Type B pancreatic cell (in vitro differentiated cells): ENCODE measurements at regions not wholly inside any gene's neighbourhood (a gene's known extent, or its start where the extent isn't known, plus 50 kb on each side); places are given as distances from the start of the nearest gene placed in this dataset.

Source experiments
- DNase-seq: peaks from one replicate; pipeline ENCODE4 v3.0.0; 2021; ENCODE audit warnings: mixed read lengths; ENCODE audit not compliant: unreplicated experiment; ENCODE audit errors: extremely low spot score
- H3K27ac Mint-ChIP-seq: 2 replicates; pipeline ENCODE4 v1.8.0; 2021; ENCODE audit warnings: mild to moderate bottlenecking, mixed read lengths
- H3K27me3 Mint-ChIP-seq: 2 replicates; pipeline ENCODE4 v1.8.0; 2021; ENCODE audit warnings: mixed read lengths
- H3K36me3 Mint-ChIP-seq: 2 replicates; pipeline ENCODE4 v1.8.0; 2021; ENCODE audit warnings: mixed read lengths
- H3K4me1 Mint-ChIP-seq: one replicate; pipeline ENCODE4 v1.8.0; 2021; ENCODE audit warnings: mixed read lengths; ENCODE audit not compliant: unreplicated experiment
- H3K4me3 Mint-ChIP-seq: 2 replicates; pipeline ENCODE4 v1.8.0; 2021; ENCODE audit warnings: mild to moderate bottlenecking, mixed read lengths
- H3K9me3 Mint-ChIP-seq: 2 replicates; pipeline ENCODE4 v1.8.0; 2021; ENCODE audit warnings: mixed read lengths
- TF ChIP-seq, protein P1 (sequence below): fragments of 200-600 bp; sonication (generic); conservative IDR thresholded peaks from 2 replicates; pipeline ENCODE4 v1.5.0; 2021; ENCODE audit warnings: antibody characterized with exemption, mild to moderate bottlenecking

DNA sequence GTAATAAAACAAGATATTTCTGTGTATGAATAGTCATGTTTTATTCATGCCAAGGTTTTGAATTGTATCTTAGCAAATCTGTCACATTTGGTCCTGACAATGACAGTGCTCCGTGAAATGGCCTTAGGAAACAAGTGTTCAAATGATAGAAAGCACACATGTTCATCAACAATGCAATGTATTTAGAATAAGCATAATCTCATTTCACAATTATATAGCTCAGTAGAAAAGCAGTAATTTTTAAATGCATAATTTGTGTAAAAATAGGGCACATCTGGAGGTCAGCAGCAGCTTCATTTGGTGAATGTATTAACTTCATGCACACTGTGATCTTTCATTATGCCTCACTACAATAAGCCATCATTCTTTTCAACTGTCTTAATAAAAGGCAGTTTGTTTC, 380.4 kb downstream of the GPM6A start:
- no peaks in the 10 kb centered on the region for H3K9me3 Mint-ChIP-seq
- no peaks in the 10 kb centered on the region for H3K4me1 Mint-ChIP-seq
- H3K4me3 Mint-ChIP-seq = no peak overlapping the region
- H3K27me3 Mint-ChIP-seq = no peaks in the 10 kb centered on the region
- no peak for DNase-seq
- peaks cover 3% of the 10 kb centered on the region for H3K36me3 Mint-ChIP-seq
- TF ChIP-seq, protein P1, sequence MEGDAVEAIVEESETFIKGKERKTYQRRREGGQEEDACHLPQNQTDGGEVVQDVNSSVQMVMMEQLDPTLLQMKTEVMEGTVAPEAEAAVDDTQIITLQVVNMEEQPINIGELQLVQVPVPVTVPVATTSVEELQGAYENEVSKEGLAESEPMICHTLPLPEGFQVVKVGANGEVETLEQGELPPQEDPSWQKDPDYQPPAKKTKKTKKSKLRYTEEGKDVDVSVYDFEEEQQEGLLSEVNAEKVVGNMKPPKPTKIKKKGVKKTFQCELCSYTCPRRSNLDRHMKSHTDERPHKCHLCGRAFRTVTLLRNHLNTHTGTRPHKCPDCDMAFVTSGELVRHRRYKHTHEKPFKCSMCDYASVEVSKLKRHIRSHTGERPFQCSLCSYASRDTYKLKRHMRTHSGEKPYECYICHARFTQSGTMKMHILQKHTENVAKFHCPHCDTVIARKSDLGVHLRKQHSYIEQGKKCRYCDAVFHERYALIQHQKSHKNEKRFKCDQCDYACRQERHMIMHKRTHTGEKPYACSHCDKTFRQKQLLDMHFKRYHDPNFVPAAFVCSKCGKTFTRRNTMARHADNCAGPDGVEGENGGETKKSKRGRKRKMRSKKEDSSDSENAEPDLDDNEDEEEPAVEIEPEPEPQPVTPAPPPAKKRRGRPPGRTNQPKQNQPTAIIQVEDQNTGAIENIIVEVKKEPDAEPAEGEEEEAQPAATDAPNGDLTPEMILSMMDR = no peak
- H3K27ac Mint-ChIP-seq = no peak overlapping the region

DNA sequence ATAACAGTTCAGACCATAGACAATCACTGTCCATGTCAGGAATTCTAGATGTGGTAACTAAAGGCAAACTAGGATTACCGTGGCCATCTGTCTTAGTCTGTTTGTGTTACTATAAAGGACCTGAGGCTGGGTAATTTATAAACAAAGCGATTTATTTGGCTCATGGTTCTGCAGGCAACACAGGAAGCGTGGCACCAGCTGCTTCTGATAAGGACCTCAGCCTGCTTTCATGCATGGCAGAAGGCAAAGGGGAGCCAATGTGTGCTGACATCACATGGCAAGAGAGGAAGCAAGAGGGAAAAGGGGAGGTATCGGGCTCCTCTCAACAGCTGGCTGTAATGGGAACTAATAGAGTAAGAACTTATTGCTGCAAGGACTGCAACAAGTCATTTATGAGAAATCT, 376.7 kb downstream of the GPM6A start:
- H3K36me3 Mint-ChIP-seq = no peaks in the 10 kb centered on the region
- no peak for DNase-seq
- no peaks in the 10 kb centered on the region for H3K4me1 Mint-ChIP-seq
- H3K9me3 Mint-ChIP-seq = no peaks in the 10 kb centered on the region
- H3K4me3 Mint-ChIP-seq = no peak overlapping the region
- TF ChIP-seq, protein P1 = no peak
- no peaks in the 10 kb centered on the region for H3K27me3 Mint-ChIP-seq
- H3K27ac Mint-ChIP-seq = no peak overlapping the region

DNA sequence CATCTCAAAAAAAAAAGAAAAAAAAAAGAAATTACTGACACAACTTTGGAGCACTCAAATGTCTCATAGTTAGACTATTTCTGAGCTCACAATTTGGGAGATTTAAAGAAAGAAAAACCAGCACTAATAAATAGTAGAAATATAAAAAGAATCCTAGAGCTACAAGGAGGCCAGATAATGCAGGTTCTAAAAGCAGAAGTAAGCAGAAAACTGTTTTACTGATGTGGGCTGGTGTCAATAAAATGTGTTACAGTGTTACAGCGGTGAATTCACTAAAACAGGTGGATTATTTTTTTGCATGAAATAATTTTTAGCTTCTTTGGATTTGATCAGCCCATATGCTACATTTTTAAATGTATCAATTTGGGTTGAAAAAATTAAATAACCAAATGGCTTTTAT, 375.9 kb downstream of the GPM6A start:
- DNase-seq = no peak
- H3K4me3 Mint-ChIP-seq = no peak overlapping the region
- no peaks in the 10 kb centered on the region for H3K4me1 Mint-ChIP-seq
- H3K9me3 Mint-ChIP-seq = no peaks in the 10 kb centered on the region
- H3K27me3 Mint-ChIP-seq = no peaks in the 10 kb centered on the region
- TF ChIP-seq, protein P1 = no peak
- no peaks in the 10 kb centered on the region for H3K36me3 Mint-ChIP-seq
- H3K27ac Mint-ChIP-seq = no peak overlapping the region

DNA sequence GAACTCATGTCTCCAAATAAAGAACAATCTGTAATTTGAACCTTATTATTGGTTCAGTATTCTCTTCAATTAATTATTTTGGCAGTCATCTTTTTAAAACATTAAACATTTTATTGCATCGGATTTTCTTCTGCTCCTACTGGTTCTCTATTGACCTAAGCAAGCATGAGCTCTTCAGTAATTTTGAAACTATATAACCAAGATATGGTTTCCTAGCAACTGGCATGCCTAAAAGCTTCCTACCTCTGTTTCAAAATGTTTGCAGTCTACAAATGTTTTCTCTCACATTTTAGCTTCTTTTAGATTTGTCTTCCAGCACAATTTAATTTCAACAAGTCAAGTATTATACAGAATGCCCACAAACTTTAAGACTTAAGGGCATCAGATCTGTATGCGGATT, 371.3 kb downstream of the GPM6A start:
- Mint-ChIP-seq H3K4me3 (no peak overlapping the region), H3K36me3 (no peaks in the 10 kb centered on the region), H3K27ac (peak overlapping the region; percentile 7), H3K27me3 (no peaks in the 10 kb centered on the region), H3K4me1 (no peaks in the 10 kb centered on the region), H3K9me3 (peaks cover 5% of the 10 kb centered on the region)
- TF ChIP-seq, protein P1 = no peak
- DNase-seq = no peak

DNA sequence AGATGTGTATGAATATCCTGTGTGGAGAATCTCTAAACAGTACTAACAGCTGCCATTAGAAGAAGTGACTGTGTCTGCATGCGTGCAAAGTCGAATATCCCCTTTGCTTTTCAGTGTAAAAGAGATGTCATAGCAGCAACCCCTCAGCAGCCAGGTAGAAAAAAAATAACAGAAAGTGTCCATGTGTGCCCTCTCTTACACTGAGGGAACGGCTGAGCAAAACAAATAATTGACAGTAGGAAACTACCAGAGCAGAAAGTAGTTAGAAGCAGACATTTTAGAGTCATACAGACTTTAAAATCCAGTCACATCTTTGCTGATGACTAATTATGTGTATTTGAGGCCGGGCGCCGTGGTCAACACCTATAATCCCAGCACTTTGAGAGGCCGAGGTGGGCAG, 370.8 kb downstream of the GPM6A start:
- DNase-seq = no peak
- Mint-ChIP-seq H3K4me3 (no peak overlapping the region), H3K27ac (peak overlapping the region; percentile 7), H3K9me3 (peaks cover 5% of the 10 kb centered on the region), H3K4me1 (no peaks in the 10 kb centered on the region), H3K36me3 (no peaks in the 10 kb centered on the region), H3K27me3 (no peaks in the 10 kb centered on the region)
- TF ChIP-seq, protein P1 = no peak

DNA sequence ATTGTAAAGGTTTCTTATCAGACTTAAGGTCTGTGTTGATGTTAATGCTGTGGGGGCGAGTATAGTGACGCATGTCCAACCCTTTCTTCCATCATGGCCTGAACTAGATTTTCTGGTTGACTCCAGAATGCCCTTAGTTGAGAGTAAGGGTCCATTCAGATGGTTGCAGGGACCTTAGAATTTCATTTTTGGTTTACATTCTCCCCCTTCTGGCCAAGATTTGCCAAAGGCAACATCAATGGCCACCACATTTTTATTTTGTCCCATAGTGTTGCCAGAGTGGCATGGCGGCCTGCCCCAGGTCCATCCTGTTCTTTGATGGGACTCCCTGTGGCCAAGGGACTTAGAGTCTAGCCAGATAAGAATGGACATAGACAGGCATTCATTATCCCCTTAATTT, 368.5 kb downstream of the GPM6A start:
- Mint-ChIP-seq H3K36me3 (no peaks in the 10 kb centered on the region), H3K27me3 (no peaks in the 10 kb centered on the region), H3K27ac (no peak overlapping the region), H3K4me1 (no peaks in the 10 kb centered on the region), H3K4me3 (no peak overlapping the region), H3K9me3 (peaks cover 5% of the 10 kb centered on the region)
- DNase-seq = no peak
- TF ChIP-seq, protein P1 = no peak
